Colonic mucosa (tissue), 4 donors: ENCODE measurements at regions not wholly inside any gene's neighbourhood (a gene's known extent, or its start where the extent isn't known, plus 50 kb on each side); places are given as distances from the start of the nearest gene placed in this dataset.

ENCODE experiments used
- DNase-seq: peaks from one replicate; pipeline ENCODE4 v3.0.0-alpha.2; 2020
- H3K27ac ChIP-seq: fragments of 200-600 bp; one replicate; pipeline ENCODE4 v1.8.0; 2021
- H3K27me3 ChIP-seq: fragments of 200-600 bp; one replicate; pipeline ENCODE4 v1.8.0; 2021
- H3K36me3 ChIP-seq: fragments of 200-600 bp; one replicate; pipeline ENCODE4 v1.8.0; 2021
- H3K4me1 ChIP-seq: fragments of 200-600 bp; one replicate; pipeline ENCODE4 v1.8.0; 2021; ENCODE audit warnings: mild to moderate bottlenecking
- H3K4me3 ChIP-seq: fragments of 200-600 bp; one replicate; pipeline ENCODE4 v1.8.0; 2021
- H3K9ac ChIP-seq, 2 donors: one replicate each; pipeline ENCODE4 v1.7.0; 2013; ENCODE audit warnings: control low read depth in 2 of 2, low read depth in 2 of 2, low read length in 2 of 2
- H3K9me3 ChIP-seq: fragments of 200-600 bp; one replicate; pipeline ENCODE4 v1.8.0; 2021
- CTCF ChIP-seq: fragments of 200-600 bp; IDR thresholded peaks from one replicate; pipeline ENCODE4 v1.8.0; 2022; ENCODE audit warnings: antibody characterized with exemption, mild to moderate bottlenecking
- intact Hi-C: fragments of 100-400 bp; cut with DNase I; formaldehyde crosslinking; loops from one replicate; pipeline ENCODE4 v1.14.1; 2022
- donor health status: healthy.
- donor health status: DM: no; HTN: no; CAD: no.
- donor health status: DM: no; HTN: no; CAD: no.

DNA sequence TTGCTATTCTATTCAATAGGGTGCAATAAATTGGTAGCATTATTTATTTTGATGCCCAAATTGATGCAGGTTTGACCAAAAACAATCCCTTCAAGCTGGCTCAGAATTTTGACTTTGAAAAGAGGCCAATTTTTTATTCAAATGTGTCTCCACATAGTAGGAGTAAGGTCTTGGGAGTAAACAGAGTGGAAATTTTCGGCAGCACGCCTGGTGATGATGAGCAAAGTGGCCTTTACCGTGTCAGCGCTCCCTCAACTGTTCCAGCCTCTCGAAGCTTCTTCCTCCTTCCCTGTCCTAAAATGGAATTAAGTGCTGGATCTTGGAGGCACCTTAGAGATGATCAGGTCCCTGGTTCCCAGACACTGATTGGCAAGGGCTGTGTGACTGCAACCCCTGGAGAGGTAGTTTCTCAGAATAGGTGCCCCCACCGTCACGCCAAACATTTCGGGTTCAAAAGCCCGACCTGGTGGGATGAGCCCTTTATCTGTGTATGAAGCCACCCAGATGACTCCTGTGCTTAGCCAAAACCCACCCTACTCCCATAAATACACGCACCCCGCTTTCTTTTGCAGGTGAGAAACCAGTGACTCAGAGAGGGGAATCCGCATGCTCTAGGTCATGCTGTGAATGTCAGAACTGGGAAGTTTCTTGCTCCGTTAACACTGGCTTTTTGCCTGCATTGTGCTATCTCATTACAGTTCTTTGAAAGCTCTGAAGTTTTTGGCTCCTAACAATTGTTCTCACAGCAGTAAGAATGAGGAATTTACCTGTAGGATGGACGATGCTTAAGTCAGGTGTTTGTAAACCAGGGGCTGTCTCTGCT lies 89.1 kb downstream of the CRYGS start:
- no peak for TF ChIP-seq CTCF
- H3K36me3 ChIP-seq: no peaks in the 10 kb centered on the region
- no peaks in the 10 kb centered on the region for H3K4me1 ChIP-seq
- H3K4me3 ChIP-seq: no peak overlapping the region
- H3K27ac ChIP-seq: no peak overlapping the region
- H3K9ac ChIP-seq: no peak overlapping the region
- no peaks in the 10 kb centered on the region for H3K9me3 ChIP-seq
- DNase-seq: no peak
- intact Hi-C loops: no loop called here
- no peaks in the 10 kb centered on the region for H3K27me3 ChIP-seq

DNA sequence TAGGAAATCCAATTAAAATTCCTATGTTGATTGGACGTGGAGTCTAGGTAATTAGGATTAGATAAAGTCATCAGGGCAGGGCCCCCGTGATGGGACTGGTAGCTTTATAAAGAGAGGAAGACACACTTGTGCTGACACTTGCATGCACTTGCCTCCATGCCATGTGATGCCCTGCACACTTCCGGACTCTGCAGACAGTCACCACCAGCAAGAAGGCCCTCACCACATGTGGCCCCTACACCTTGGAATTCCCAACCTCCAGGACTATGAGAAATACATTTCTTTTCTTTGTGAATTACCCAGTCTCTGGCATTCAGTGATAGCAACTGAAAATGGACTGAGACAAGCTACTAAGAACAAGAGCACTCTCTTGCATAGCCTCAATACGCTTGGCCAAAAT lies 90.6 kb downstream of the CRYGS start:
- Histone ChIP-seq H3K36me3 (no peaks in the 10 kb centered on the region), H3K4me1 (no peaks in the 10 kb centered on the region), H3K4me3 (no peak overlapping the region), H3K27me3 (no peaks in the 10 kb centered on the region), H3K27ac (no peak overlapping the region), H3K9me3 (no peaks in the 10 kb centered on the region), H3K9ac (no peak overlapping the region)
- TF ChIP-seq CTCF: no peak
- no peak for DNase-seq
- intact Hi-C loops: no loop called here

GRCh38 chr3:186452517-186452916 lies 90.5 kb upstream of the DGKG start:
- Histone ChIP-seq H3K27me3 (no peaks in the 10 kb centered on the region), H3K4me1 (no peaks in the 10 kb centered on the region), H3K36me3 (no peaks in the 10 kb centered on the region), H3K9ac (no peak overlapping the region), H3K9me3 (no peaks in the 10 kb centered on the region), H3K27ac (no peak overlapping the region), H3K4me3 (no peak overlapping the region)
- no peak for DNase-seq
- no peak for TF ChIP-seq CTCF
- intact Hi-C loops: no loop called here

DNA sequence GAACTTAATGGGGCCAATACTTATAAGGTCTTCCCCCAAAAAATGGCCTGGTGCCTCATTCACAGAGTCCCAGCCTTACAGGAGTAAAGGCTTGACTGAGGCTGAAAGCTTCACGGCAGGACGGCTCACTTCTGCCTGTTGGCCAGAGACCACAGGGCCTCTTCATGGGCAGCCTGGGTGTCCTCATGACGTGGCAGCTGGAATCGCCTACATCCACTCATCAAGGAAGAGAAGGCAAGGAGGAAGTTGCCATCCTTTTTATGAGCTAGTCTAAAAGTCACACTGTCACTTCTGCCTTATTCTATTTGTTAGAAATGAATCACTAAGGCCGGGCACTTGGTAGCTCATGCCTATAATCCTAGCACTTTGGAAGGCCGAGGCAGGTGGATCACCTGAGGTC lies 89.3 kb upstream of the DGKG start:
- Histone ChIP-seq H3K27me3 (no peaks in the 10 kb centered on the region), H3K9ac (no peak overlapping the region), H3K9me3 (no peaks in the 10 kb centered on the region), H3K4me1 (no peaks in the 10 kb centered on the region), H3K36me3 (no peaks in the 10 kb centered on the region), H3K4me3 (no peak overlapping the region), H3K27ac (no peak overlapping the region)
- intact Hi-C loops: no loop called here
- no peak for TF ChIP-seq CTCF
- no peak for DNase-seq

DNA sequence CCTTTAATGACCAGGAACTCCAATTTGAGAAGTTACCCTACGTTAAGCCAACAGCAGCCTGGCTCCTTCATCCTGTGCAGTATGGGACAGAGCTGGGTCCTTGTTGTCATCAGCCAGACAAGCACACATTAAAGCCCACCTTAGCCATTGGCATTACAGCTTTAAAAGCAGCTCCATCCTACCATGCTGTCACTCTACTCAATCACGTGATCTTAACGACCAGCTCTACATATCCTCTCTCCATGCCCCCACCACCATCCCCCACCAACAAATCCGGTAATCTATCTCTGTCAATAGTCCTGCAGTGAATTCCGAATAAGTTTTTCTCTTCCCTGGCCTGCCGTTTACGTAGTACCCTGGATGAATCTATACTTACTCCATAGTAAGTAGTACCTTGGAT lies 82.9 kb upstream of the DGKG start:
- no peak for DNase-seq
- Histone ChIP-seq H3K9ac (no peak overlapping the region), H3K4me1 (no peaks in the 10 kb centered on the region), H3K27ac (no peak overlapping the region), H3K36me3 (no peaks in the 10 kb centered on the region), H3K4me3 (no peak overlapping the region), H3K27me3 (no peaks in the 10 kb centered on the region), H3K9me3 (no peaks in the 10 kb centered on the region)
- intact Hi-C loops: no loop called here
- no peak for TF ChIP-seq CTCF
